ENCODE measurements at regions not wholly inside any gene's neighbourhood (a gene's known extent, or its start where the extent isn't known, plus 50 kb on each side); places are given as distances from the start of the nearest gene placed in this dataset.

DNA sequence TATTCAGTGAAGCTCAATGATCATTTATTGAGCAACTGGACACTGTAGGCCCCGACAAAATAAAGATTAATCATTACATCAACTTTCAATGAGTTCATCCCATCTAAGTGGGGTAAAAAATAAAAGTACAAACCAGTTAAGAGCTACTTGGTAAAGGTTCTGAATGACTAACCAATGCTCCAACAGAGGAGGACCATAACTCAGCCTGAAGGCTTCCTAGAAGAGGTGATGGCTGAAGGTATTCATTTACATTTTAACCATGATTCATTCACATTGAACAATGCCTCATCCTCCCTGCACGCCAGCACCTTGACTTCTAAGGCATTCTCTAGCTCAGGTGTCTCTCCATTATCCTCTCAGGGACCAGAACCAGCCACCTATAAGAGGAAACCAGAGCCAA, 201.4 kb downstream of the ZNF462 start:
- DNase-seq, result no peak

DNA sequence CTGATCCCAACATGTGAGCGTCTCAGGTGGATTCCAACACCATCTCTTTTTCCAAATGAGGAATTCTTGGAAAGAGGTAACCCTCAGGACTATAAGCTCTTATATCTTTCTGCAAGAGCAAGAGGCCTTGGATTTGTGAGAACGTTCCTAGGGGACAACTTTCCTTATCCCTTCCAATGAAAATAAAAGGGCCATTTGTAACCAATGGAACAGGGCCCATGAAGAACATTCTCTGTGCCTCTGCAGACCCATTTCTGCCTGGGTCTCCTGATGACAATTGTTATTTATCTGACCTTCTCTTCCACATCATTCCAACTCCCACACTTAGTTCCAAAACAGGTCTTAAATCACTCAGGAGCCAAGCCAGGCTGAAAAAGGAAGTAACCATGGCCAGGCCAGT, 202.6 kb downstream of the ZNF462 start:
- DNase-seq, result no peak

DNA sequence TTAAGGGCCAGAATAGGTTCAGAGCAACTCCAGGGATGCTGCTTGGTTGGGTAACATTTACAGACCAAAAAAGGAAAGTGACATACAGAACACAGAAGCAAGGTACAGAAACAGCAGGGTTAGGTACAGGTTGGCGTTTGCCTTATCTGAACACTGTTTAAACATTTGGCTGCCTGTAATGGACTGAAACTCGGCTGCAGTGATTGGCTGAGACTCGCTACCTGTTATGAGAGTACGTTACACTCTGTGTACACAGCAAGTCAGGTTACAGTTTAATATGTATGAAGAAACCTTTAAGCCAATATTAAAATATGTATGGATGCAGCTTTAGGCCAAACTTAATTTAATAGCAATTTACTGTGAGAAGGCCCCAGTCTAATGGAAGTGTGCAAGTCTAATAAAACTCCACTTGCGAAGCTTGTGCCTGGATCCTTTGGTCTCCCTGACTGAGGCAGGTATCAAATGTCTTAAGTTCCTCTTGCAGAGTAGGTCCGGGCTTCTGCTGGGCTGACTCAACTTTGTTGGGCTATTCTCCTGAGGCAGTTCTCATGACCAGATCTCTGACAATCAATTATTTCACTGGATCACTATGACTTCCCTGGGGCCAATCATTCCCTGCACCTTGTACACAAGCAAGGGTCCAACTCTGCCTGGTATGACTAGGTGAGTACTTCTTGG, 204.9 kb downstream of the ZNF462 start:
- DNase-seq, result no peak

DNA sequence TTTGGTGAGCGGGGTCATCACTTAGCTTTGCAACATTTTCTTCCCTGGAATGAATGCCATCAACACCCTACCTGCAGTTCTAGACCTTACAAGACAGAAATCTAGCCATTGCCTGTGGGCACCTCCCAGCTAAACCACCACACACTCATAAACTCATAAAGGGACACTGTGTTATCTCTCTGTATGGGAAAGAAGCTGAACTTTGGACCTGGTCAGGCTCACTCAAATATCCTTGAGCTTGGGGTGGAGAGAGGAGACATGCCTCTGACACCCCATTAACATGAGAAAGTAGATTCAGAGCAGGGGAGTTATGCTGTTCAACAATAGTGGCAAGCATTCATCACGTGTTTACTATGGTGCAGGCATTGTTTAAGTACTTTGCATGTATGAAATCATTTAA, 205.6 kb downstream of the ZNF462 start:
- no peak for DNase-seq

DNA sequence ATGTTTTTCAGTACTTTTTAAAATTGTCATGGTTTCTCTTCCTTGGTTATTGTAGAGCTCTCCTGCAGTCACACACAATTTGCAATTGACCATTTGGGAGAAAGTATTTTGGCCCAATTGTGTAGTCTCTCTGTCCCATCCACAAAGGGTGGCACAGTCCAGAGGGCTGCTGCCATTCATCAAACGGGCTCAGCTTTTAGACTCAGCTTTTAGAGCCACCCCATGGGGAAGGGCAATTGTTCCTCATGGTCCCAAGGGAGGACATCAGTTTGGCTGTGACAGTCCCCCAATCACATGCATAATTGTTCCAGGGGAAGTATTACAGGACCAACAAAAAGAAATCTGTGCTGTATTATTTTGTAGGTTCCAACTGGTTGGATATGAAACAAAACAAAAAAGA, 207.6 kb downstream of the ZNF462 start:
- DNase-seq, result no peak

DNA sequence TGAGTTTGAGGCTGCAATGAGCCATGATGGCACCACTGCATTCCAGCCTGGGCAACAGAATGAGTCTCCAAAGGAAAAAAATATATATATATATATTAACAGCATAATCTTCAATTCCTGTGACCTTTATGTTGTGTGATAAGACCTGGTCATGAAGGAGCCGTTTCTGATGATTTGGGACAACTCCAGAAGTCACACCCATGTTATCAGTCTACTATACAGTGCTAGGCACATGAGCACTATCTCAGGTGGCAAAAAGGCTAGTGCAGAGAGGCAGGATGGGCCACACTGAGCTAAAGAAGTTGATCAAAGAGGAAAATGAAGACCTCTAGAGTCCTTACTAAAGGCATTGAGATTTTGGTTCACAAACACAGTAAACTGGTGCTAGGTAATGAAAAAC, 205.0 kb upstream of the RAD23B start:
- no peak for DNase-seq

DNA sequence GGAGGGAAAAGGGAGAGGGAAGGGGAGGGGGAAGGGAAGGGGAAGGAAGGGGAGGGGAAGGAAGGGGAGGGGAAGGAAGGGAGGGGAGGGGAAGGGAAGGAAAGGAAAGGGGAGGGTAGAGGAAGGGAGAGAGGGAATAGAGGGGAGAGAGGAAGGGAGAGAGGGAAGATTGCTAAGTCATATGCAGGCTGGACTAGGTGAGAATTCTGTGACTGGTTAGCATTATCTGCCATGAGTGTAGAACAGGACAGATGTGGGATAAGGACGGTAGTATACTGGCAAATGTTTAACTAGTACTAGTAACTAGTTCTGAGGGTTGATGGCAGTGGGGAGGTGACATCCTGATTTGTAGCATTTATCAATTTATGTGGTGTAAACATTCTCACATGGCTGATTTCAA, 203.5 kb upstream of the RAD23B start:
- DNase-seq, result no peak

DNA sequence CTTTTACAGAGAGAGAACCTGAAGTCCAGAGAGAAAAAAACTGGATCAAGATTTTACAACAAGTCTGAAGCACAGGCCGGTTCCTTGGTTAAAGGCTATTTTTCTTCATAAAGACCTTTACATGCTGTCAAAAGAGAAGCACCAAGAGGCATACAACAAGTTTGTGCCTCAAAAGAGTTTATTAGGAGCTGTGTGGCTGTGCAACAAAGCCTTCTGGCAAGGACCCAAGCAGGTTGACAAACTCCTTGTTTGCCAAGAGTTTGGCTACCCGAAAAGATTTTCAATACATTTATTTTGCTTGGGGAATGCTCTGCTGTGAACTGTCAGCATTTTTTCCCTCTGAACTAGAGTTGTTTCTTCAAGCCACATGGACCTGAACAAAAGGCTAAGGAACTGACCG, 202.9 kb upstream of the RAD23B start:
- DNase-seq, result no peak

DNA sequence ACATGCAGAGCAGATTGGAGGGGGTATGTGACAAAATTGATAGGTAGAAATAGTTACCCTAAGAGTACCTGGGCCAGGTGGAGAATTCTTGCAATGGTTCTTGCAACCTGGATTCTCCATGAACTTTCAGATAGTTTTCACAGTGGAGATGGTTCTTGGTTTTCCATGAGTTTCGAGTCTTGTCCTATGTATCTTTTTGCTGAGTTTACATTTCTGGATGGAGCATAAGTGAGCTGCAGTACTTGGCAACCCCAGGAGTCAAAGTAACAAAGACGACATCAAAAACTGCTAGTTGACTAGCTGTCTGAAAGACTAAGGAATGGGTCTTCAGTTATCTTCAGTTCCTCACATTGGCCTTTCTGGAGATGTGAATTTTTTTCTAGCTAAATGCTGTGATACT, 196.6 kb upstream of the RAD23B start:
- no peak for DNase-seq

DNA sequence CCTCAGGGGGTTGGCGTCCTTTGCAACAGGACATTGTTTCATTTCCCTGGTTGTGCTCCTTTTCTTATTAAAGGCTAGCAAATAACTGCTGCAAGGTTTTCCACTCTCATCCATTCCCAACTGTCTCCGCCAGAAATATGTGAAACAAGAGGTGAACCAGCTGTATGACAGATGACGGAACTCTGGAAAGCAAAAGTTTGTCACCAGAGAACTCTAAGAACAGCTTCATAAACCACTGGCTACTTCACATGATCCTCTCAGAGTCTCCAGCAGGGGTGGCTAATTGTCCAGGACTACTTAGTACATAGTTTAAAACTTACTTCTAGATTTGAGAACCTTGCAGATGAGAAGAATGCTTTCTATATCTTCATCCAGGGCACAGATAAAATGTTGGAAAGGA, 195.9 kb upstream of the RAD23B start:
- DNase-seq, result no peak

DNA sequence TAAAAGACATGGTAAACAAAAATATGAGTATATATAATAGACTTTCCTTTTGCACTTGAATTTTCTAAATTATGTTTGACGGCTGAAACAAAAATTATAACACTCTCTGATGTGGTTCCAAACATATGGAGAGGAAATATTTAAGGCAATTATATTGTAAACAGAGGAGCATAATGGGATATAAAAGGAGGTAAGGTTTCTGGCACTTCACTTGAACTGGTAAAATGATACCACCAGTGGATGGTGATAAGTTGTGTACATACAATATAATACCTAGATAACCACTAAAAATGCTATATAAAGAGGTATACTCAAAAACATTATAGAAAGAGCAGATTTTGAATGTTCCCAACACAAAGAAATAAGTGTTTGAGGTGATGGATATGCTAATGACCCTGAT, 192.9 kb upstream of the RAD23B start:
- DNase-seq, result no peak

DNA sequence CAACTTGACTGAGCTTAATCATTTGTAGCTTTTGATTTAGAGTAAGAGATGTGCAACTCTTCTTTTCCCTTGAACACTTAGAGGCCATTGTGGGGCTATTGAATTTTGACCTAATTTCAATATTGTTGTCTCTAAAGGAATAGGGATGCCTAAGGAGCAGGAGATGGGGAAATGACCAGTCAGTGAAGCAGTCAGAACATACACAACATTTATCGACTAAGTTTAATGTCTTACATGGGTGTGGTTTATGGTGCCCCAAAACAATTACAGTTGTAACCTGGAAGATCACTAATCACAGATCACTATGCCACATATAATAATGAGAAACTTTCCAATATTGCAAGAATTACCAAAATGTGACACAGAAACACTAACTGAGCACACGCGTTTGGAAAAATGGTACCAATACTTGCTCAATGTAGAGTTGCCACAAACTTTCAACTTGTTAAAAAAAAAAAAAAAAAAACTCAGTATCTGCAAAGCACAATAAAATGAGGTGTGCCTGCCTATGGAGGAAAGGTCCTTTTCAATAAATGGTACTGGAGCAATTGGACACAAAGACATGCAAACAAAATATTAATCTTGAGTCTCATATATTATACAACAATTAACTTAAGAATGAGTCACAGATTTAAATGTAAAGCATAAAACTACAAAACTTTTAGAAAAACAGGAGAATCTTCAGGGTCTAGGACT, 189.6 kb upstream of the RAD23B start:
- no peak for DNase-seq

DNA sequence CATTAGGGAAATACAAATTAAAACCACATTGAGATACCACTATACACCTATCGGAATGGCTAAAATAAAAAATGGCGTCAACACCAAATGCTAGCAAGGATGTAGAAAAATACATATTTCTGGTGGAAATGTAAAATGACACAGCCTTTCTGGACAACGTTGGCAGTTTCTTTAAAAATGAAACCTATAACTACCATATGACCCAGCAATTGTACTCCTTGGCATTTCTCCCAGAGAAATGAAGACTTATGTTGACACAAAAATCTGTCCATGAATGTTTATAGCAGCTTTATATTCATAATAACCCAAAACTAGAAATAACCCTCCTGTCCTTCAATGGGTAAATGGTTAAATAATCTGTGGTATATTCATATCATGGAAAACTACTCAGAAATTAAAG, 188.7 kb upstream of the RAD23B start:
- no peak for DNase-seq

DNA sequence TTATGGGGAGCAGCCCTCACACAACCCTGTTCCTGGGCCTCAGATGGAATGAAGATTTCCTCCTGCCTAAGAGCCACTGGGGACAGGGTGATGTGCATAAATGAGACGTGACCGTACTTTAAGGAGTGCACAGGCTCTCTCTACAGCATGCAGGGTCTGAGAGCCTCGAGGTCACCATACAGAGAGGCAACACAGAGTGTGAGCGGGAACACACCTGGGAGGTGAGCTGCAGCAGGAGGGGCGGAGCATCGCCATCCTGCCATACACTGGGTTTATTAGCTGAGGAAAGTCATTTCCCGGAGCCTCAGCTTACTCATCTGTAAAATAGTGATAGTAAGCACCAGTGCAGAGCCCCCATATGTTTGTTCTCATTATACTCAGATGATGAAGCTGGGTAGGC, 182.5 kb upstream of the RAD23B start:
- no peak for DNase-seq

DNA sequence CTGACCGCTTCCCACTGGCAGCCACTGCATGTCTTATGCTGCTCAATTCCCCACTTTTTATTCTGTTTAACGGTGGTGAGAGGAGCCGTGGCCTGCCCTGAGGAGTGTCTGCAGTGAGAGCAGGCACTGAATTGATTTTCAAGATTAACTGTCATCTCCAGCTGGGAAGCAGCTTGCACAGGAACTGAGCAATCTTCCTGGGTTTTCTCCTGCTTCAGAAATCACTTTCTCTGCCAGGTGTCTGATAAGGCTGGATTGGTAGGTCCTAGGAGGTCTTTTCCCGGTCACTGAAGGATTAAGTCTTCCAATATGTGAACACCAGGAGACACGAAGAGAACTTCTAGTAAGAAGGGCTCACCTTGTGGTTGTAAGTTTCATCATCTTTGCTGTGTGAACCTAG, 181.1 kb upstream of the RAD23B start:
- DNase-seq, result no peak

DNA sequence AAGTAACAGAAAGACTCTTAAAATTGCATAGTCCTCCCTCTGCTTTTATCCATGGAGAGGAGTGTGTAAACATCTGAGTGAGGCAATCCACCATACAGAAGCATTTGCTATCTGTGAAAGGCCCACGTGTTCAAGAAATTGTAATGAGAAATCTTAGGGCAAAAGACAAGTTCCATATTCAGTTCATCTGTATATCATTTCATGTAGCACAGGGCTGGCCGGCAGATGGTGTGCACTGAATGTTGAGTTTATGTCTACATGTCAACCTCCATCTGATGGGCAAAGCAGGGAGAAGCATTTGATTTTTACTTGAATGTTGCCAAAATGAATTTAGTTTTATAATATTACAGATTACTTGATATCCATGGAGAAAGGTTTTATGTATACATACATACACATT, 179.5 kb upstream of the RAD23B start:
- DNase-seq, result no peak

DNA sequence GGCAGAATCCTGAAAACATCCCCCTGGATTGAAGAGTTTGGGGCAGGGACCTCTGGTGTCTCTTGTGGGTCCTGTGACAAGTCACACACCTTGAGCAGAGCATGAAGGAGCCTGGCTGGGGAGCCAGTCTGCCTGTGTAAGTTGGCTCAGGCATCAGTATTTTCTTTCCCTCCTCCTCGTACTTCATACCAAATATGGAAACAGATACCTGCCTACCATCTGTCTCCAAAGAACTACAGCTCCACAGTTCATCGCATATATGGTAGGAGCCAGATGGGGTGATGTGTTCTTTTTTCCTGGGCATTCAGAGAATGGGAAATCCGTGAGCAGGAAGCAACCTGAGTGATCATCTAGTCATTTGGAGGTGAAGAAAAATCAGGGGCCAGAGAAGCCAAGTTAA, 177.3 kb upstream of the RAD23B start:
- no peak for DNase-seq

DNA sequence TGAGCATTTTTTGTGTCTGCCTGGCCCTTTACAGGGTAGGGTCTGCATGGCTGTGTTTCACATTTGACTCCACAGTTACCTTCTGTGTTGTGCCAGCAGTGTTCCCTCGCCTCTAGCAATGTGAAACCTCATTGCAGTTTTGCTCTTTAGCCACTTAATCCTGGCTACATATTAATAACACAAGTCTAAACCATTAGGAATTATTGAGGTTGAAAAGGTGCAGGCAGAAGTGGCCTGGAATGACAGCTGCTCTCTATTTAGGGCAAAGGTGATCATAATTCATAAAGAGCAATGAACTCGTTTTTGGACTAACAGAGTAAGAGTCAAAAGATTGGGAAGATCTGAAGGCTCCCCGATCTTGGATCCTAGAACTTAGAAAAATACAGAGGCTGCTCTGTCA, 176.7 kb upstream of the RAD23B start:
- DNase-seq, result no peak

DNA sequence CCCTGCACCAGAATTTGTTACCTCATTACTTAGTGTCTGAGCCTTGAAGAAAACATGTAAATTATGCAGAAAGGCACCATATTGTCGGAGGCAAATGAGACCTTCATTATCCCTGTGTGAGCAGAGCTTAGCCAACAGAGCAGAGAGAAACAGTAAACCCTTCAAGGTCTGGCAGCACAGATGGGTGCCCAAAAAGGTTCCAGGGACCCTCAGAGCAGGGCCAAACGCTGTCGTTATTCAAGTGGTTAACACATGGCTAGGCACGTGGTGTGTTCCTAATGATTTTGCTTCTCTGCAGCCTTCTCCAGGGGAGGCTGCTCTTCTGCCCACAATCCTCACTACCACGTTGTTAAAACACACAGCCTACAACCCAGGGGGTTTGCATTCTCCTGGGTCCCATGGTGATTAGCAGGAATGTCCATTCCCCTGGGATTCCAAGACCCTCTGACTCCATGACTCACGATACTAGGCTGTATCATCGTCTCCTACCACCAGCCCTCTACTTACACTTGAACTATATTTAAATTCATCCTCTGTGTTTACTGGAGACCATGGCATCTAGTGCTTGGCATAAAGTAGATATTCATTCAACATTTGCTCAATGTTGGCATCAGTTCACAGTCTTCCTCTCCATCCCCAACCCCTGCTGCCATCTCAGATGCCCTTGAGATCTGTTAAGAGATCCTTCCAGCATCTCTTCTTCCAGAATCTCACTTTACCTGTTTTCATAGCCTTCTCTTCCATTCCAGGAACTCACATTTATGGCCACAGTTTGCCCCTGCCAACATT, 174.5 kb upstream of the RAD23B start:
- DNase-seq, result no peak

DNA sequence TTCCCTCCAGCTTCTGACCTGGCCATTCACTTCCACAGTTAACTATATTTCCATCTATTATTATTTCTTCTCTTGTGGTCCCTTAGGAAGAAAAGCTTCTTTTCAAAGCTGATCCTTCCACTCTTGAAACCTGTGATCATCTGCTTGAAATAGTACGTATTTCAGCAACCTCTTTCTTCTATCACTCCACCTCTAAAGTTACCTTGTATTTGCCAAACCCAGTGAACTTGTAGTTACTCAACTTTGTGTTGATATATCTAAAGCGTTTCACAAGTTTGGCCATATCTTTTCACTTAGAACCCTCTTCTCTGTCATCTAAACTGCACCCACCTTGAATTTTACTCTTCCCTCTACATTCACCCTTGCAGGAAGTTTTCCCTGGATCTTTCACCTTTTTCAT, 173.8 kb upstream of the RAD23B start:
- DNase-seq, result no peak

DNA sequence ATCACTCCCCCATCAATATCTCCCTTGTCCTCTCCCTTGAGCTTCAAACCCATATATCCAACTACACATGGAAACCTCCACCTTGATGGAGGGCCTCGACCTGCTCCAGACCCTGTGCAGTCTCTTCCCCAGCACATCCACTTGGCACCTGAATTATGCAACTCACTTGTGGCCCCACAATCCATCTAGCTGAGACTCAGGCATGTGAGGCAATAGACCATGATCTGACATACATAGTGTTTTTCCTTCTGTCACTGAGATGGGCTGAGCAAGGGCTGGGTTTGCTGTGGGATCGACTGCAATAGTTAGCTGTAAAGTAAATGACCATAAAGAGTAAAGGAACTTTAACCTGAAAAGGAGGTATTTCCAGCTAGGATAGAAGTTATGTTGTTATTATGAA, 172.9 kb upstream of the RAD23B start:
- no peak for DNase-seq

DNA sequence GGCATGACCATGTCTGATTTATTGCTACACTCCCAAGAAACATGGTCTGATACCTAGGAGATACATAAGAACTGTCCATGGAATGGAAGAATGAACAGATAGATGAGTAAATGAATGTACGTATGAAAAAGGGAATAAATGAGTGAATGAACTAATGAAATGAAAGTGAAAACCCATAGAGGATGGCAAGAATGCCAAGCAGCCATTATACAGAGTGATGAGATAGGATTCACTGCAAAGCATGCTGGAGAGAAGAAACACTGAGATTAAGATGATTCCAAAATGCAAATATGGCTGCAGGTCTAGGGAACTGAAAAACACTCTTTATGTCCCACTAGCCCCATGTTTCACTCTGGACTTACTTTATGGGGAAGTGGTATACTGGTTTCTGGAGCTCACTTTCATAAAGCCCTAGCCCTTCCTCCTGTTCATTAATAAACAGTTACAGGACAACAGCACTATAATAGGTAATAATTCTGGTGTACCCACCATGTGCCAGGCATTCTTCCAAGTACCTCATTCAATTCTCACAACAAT, 170.3 kb upstream of the RAD23B start:
- no peak for DNase-seq

DNA sequence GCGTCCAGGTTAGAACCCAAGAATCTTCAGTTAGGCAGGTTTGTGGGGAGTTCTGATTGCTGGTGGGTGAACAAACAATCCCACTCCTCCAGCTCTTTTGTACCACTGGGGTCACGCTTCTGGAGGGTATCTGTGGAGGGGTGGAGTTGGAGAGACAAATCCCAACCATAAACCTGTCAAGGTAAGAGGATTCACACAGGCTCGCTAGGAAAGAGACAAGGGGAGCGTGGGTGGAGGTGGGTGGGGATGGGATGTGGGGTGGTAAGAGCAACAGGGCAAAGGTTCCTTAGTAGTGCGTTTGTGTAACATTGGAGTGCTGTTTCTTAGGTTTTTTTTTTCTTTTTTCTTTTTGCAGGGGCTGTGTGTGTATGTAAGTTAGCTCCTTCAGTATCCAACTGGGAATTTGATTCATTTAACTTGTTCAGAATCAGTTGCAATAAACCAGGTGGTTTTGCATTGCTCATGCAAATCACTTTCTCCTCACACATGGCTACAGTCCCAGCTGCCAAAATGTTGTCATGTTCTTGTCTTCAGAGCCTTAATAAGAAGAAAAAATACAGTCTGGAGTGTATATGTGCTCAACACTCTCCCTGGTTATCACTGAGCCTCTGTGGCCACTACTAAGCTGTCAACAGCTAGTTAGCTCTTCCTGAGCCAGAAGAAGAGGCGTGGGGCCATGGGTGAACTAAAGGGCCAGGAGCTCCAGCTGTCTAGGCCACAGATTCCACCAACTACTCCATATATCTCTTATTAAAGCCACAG, 164.0 kb upstream of the RAD23B start:
- DNase-seq, result no peak

Data from stimulated activated naive CD4-positive, alpha-beta T cell (primary cell).